Keratinocyte (primary cell): ENCODE measurements at regions not wholly inside any gene's neighbourhood (a gene's known extent, or its start where the extent isn't known, plus 50 kb on each side); places are given as distances from the start of the nearest gene placed in this dataset.

Source experiments
- DNase-seq: peaks from one replicate; pipeline ENCODE4 v3.0.0-alpha.2; 2011; ENCODE audit warnings: low read depth, missing footprints, low spot score
- FAIRE-seq: peaks from 2 replicates; lab custom pipeline; 2011; peaks lifted over from hg19 to GRCh38; lab: Jason Lieb, UNC
- H2AFZ ChIP-seq: 2 replicates; pipeline ENCODE4 v1.6.0; 2012; ENCODE audit warnings: low read length, control low read depth, inconsistent platforms; ENCODE audit not compliant: control insufficient read depth
- H3K27ac ChIP-seq: 2 replicates; pipeline ENCODE4 v1.5.1; 2011; ENCODE audit warnings: low read length; ENCODE audit not compliant: control insufficient read depth, insufficient read depth
- H3K27me3 ChIP-seq: 3 replicates; pipeline ENCODE4 v1.6.0; 2011; ENCODE audit warnings: low read length; ENCODE audit not compliant: control insufficient read depth, insufficient read depth; ENCODE audit errors: extremely low read depth
- H3K36me3 ChIP-seq, 2 experiments: 2 replicates in 1 of 2; 3 replicates in 1 of 2; pipeline ENCODE4 v1.5.1; 2011; ENCODE audit warnings: low read length in 2 of 2, mild to moderate bottlenecking in 1 of 2; ENCODE audit not compliant: control insufficient read depth in 2 of 2, insufficient read depth in 2 of 2; ENCODE audit errors: extremely low read depth in 1 of 2
- H3K4me1 ChIP-seq: 3 replicates; pipeline ENCODE4 v1.5.1; 2011; ENCODE audit warnings: low read length; ENCODE audit not compliant: control insufficient read depth, insufficient read depth; ENCODE audit errors: extremely low read depth
- H3K4me2 ChIP-seq: 3 replicates; pipeline ENCODE4 v1.6.0; 2011; ENCODE audit warnings: low read depth, low read length; ENCODE audit not compliant: control insufficient read depth, insufficient read depth; ENCODE audit errors: extremely low read depth
- H3K4me3 ChIP-seq, 3 experiments: fragments of 200-600 bp in 1 of 3; sonication (generic) in 1 of 3; 2 replicates in 2 of 3; 3 replicates in 1 of 3; pipeline ENCODE4 v1.5.1; 2011 to 2016; ENCODE audit warnings: low read length in 3 of 3, mild to moderate bottlenecking in 3 of 3, control low read depth in 2 of 3, inconsistent platforms in 1 of 3, low read depth in 1 of 3, mixed read lengths in 1 of 3, mixed run types in 1 of 3, moderate library complexity in 1 of 3; ENCODE audit not compliant: control insufficient read depth in 2 of 3, insufficient read depth in 2 of 3; ENCODE audit errors: extremely low read depth in 1 of 3
- H3K79me2 ChIP-seq: 2 replicates; pipeline ENCODE4 v1.6.0; 2012; ENCODE audit warnings: low read length; ENCODE audit not compliant: control insufficient read depth, insufficient read depth
- H3K9ac ChIP-seq: 3 replicates; pipeline ENCODE4 v1.6.0; 2011; ENCODE audit warnings: low read length; ENCODE audit not compliant: control insufficient read depth, insufficient read depth; ENCODE audit errors: extremely low read depth
- H3K9me1 ChIP-seq: 3 replicates; pipeline ENCODE4 v1.6.0; 2011; ENCODE audit warnings: low read length; ENCODE audit not compliant: control insufficient read depth, insufficient read depth; ENCODE audit errors: extremely low read depth
- H3K9me3 ChIP-seq: 2 replicates; pipeline ENCODE4 v1.5.1; 2012; ENCODE audit warnings: low read depth, low read length; ENCODE audit not compliant: control insufficient read depth
- H4K20me1 ChIP-seq: 3 replicates; pipeline ENCODE4 v1.6.0; 2011; ENCODE audit warnings: low read length; ENCODE audit not compliant: control insufficient read depth, insufficient read depth; ENCODE audit errors: extremely low read depth
- CTCF ChIP-seq, 3 experiments: IDR thresholded peaks in 1 of 3; conservative IDR thresholded peaks in 1 of 3; optimal IDR thresholded peaks in 1 of 3; 2 replicates in 2 of 3; 3 replicates in 1 of 3; pipeline versions ENCODE3 to v1.5.1; 2011; ENCODE audit warnings: low read length in 3 of 3, mild to moderate bottlenecking in 3 of 3, moderate library complexity in 2 of 3, control low read depth in 1 of 3, inconsistent platforms in 1 of 3; ENCODE audit not compliant: insufficient read depth in 2 of 3; ENCODE audit errors: extremely low read depth in 1 of 3
- EZH2 ChIP-seq: IDR thresholded peaks from one replicate; pipeline ENCODE4 v1.6.1; 2012; ENCODE audit warnings: inconsistent platforms, mild to moderate bottlenecking, low read length, moderate library complexity
- dilution Hi-C: fragments of 300-500 bp; cut with MboI; formaldehyde crosslinking; loops from one replicate; pipeline ENCODE4 v1.7.0; 2020; ENCODE audit warnings: low sequenced_read_pairs; ENCODE audit not compliant: extremely low pct_ligation_motif_present

DNA sequence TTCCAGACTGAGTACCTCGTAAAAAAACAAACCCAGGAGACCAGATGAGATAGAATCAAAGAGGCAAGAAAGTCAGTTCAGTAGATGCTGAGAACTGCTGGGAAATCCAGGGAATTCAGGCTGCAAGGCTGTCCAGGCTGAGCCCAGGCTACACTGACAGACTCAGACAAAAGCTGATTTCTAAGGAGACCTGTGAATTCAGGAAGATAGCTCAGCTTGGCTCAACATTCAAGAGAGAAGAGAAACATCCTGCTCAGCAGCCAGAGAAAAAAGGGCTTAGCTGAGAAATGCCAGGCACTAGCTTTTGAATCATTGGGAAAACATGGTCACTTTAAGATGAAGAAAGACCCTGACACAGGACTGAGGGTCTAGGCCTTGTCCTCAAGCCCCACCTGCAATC, 118.2 kb upstream of the SLC44A1 start:
- no peaks in the 10 kb centered on the region for H3K79me2 ChIP-seq
- H3K9ac ChIP-seq: no peak overlapping the region
- H2AFZ ChIP-seq: no peak overlapping the region
- no peaks in the 10 kb centered on the region for H3K27me3 ChIP-seq
- FAIRE-seq (no peak), DNase-seq (no peak)
- H3K36me3 ChIP-seq: no peaks in the 10 kb centered on the region
- H3K27ac ChIP-seq: no peak overlapping the region
- TF ChIP-seq CTCF (optimal IDR thresholded peaks at IDR 0.05 in 1 of 3, IDR thresholded peaks at IDR 0.05 in 1 of 3, conservative IDR thresholded peaks at IDR 0.05 in 1 of 3; ENCODE audit: extremely low read depth in 1 of 3, insufficient read depth in 2 of 3, low read length in 3 of 3): no peak
- no peak for TF ChIP-seq EZH2
- dilution Hi-C loops: no loop called here
- H3K9me1 ChIP-seq: no peaks in the 10 kb centered on the region
- H3K9me3 ChIP-seq: no peaks in the 10 kb centered on the region
- H3K4me1 ChIP-seq: peaks cover 8% of the 10 kb centered on the region
- no peak overlapping the region for H3K4me2 ChIP-seq
- H4K20me1 ChIP-seq: no peaks in the 10 kb centered on the region
- no peak overlapping the region for H3K4me3 ChIP-seq

DNA sequence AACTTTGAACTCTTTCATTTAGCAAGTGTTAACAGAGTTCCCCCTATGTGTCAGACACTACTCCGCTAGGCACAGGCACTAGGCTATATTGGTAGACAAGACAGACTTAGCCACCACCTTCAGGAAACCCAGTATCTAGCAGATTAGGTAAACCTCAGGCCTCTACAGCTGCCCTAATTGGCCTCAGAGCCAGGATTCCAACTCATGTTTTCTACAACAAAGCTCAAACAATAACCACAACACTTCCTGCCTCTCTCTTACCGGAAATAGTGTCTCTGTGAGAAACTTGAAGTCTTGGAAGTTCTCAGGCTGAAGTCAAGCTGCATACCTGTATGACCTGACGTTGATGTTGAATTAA, 116.6 kb upstream of the SLC44A1 start:
- Histone ChIP-seq H3K4me3 (no peak overlapping the region), H4K20me1 (no peaks in the 10 kb centered on the region), H3K27ac (no peak overlapping the region), H3K4me2 (no peak overlapping the region), H3K9me1 (no peaks in the 10 kb centered on the region), H3K79me2 (no peaks in the 10 kb centered on the region), H3K27me3 (no peaks in the 10 kb centered on the region), H3K36me3 (no peaks in the 10 kb centered on the region), H2AFZ (no peak overlapping the region), H3K9me3 (no peaks in the 10 kb centered on the region), H3K4me1 (peaks cover 8% of the 10 kb centered on the region), H3K9ac (no peak overlapping the region)
- DNase-seq: no peak
- FAIRE-seq: no peak
- TF ChIP-seq EZH2 (no peak), CTCF (optimal IDR thresholded peaks at IDR 0.05 in 1 of 3, IDR thresholded peaks at IDR 0.05 in 1 of 3, conservative IDR thresholded peaks at IDR 0.05 in 1 of 3; ENCODE audit: extremely low read depth in 1 of 3, insufficient read depth in 2 of 3, low read length in 3 of 3) (no peak)
- dilution Hi-C loops: no loop called here
